Transverse colon (tissue), 4 donors: ENCODE measurements at regions not wholly inside any gene's neighbourhood (a gene's known extent, or its start where the extent isn't known, plus 50 kb on each side); places are given as distances from the start of the nearest gene placed in this dataset.
"Not testable (repeated sequence)": the region's sequence is repeated elsewhere in the genome, so short reads cannot be mapped to it uniquely, and the experiment has no call there.

Experiments used
- POLR2A ChIP-seq: fragments of 450-650 bp; IDR thresholded peaks from one replicate; pipeline ENCODE4 v1.6.1; 2016; ENCODE audit warnings: antibody characterized with exemption, mild to moderate bottlenecking, moderate library complexity
- POLR2AphosphoS5 ChIP-seq, 3 donors: sonication (generic); formaldehyde crosslinking; IDR thresholded peaks; one replicate each; pipeline ENCODE4 v1.6.1; 2016; ENCODE audit warnings: antibody characterized with exemption in 3 of 3
- TF ChIP-seq, protein P1 (sequence below), 5 experiments: fragments of 200-600 bp in 3 of 5; fragments of 450-650 bp in 2 of 5; sonication (generic) in 3 of 5; IDR thresholded peaks; 1 replicate in 2 of 5; 2 replicates in 3 of 5; pipeline ENCODE4 v1.5.1; 2016 to 2017; ENCODE audit warnings: antibody characterized with exemption in 5 of 5, inconsistent platforms in 3 of 5, mild to moderate bottlenecking in 2 of 5, moderate library complexity in 1 of 5

DNA sequence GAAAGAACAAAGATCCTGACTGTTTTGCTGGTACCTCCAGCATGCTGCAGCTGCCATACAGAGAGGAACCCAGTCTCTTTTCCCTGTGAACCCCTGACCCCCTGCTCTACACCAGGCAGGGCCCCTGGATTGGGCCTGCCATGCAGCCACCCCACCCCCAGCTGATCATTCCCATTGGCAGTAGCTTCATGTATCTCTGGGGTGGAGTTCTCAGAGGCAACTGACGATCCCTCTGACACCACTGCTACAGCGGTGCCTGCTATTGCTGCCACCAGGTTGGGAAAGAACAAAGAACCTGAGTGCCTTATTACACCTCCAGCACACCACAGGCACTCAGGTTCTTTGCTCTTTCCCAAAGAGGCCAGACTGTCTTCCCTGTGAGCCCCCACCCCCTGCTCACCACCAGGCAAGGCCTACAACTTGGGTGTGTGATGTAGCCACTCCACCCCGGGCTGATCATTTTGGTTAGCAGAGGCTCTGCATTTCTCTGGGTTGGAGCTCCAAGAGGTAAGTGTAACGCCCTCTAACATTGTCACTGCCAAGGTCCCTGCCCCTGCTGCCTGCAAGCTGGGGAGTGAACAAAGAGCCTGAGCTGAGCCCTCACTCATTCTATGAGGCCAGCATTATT, 252.4 kb downstream of the SPATA31A6 start:
- not testable (repeated sequence) for TF ChIP-seq POLR2AphosphoS5 (IDR thresholded peaks at IDR 0.05); POLR2A
- TF ChIP-seq, protein P1, sequence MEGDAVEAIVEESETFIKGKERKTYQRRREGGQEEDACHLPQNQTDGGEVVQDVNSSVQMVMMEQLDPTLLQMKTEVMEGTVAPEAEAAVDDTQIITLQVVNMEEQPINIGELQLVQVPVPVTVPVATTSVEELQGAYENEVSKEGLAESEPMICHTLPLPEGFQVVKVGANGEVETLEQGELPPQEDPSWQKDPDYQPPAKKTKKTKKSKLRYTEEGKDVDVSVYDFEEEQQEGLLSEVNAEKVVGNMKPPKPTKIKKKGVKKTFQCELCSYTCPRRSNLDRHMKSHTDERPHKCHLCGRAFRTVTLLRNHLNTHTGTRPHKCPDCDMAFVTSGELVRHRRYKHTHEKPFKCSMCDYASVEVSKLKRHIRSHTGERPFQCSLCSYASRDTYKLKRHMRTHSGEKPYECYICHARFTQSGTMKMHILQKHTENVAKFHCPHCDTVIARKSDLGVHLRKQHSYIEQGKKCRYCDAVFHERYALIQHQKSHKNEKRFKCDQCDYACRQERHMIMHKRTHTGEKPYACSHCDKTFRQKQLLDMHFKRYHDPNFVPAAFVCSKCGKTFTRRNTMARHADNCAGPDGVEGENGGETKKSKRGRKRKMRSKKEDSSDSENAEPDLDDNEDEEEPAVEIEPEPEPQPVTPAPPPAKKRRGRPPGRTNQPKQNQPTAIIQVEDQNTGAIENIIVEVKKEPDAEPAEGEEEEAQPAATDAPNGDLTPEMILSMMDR (IDR thresholded peaks at IDR 0.05): not testable (repeated sequence)
